Tibial nerve (tissue), 4 donors: ENCODE measurements at regions not wholly inside any gene's neighbourhood (a gene's known extent, or its start where the extent isn't known, plus 50 kb on each side); places are given as distances from the start of the nearest gene placed in this dataset.

ENCODE experiments used
- CTCF ChIP-seq, 5 experiments: fragments of 200-600 bp in 3 of 5; fragments of 450-650 bp in 2 of 5; sonication (generic) in 3 of 5; IDR thresholded peaks; one replicate each; pipeline ENCODE4 v1.5.1; 2016 to 2019; ENCODE audit warnings: antibody characterized with exemption in 5 of 5, mild to moderate bottlenecking in 3 of 5, moderate library complexity in 2 of 5
- EP300 ChIP-seq, 2 donors: sonication (generic); formaldehyde crosslinking; IDR thresholded peaks; one replicate each; pipeline ENCODE4 v1.6.1; 2017; ENCODE audit warnings: antibody characterized with exemption in 2 of 2, mild to moderate bottlenecking in 1 of 2

- TF ChIP-seq CTCF (IDR thresholded peaks at IDR 0.05), result no peak
- no peak for TF ChIP-seq EP300 (IDR thresholded peaks at IDR 0.05)
Observed at GRCh38 chr14:54177019-54177418, 219.8 kb upstream of the CDKN3 start.
